Naive thymus-derived CD4-positive, alpha-beta T cell (primary cell): ENCODE measurements at regions not wholly inside any gene's neighbourhood (a gene's known extent, or its start where the extent isn't known, plus 50 kb on each side); places are given as distances from the start of the nearest gene placed in this dataset.

ENCODE experiments used
- ATAC-seq: fragments of 150-1000 bp; cut with Tn5 transposase; 2 replicates; pipeline ENCODE4 v1.10.0; 2021; ENCODE audit warnings: mild to moderate bottlenecking, moderate library complexity
- CTCF ChIA-PET: fragments of 350-600 bp; sonication (Branson Sonifier 250); formaldehyde crosslinking; loops from one replicate; lab custom pipeline; 2021; ENCODE audit warnings: antibody characterized with exemption; lab: Charles Lee
- POLR2A ChIA-PET: fragments of 350-600 bp; sonication (Branson Sonifier 250); formaldehyde crosslinking; loops from one replicate; lab custom pipeline; 2021; ENCODE audit warnings: antibody characterized with exemption, inconsistent platforms; lab: Charles Lee
- DNase-seq, 9 donors: peaks; one replicate each; pipeline versions ENCODE4 v3.0.0 to v3.0.0-alpha.2; 2020 to 2022; ENCODE audit warnings: mixed read lengths in 1 of 9
- H3K27ac ChIP-seq: one replicate; pipeline ENCODE4 v1.7.0; 2013; ENCODE audit warnings: mild to moderate bottlenecking, low read depth, low read length, moderate library complexity
- H3K27me3 ChIP-seq, 2 donors: one replicate each; pipeline ENCODE4 v1.7.0; 2013; ENCODE audit warnings: low read length in 2 of 2, mild to moderate bottlenecking in 2 of 2, moderate library complexity in 2 of 2; ENCODE audit not compliant: control insufficient read depth in 2 of 2, insufficient read depth in 2 of 2
- H3K36me3 ChIP-seq, 3 experiments: 1 replicate in 2 of 3; 2 replicates in 1 of 3; pipeline ENCODE4 v1.7.0; 2013; ENCODE audit warnings: low read length in 3 of 3, mild to moderate bottlenecking in 3 of 3, moderate library complexity in 1 of 3; ENCODE audit not compliant: insufficient read depth in 3 of 3, control insufficient read depth in 2 of 3
- H3K4me1 ChIP-seq, 2 donors: one replicate each; pipeline ENCODE4 v1.7.0; 2013; ENCODE audit warnings: low read length in 2 of 2, mild to moderate bottlenecking in 2 of 2, moderate library complexity in 1 of 2; ENCODE audit not compliant: control insufficient read depth in 2 of 2, insufficient read depth in 2 of 2
- H3K4me3 ChIP-seq: 2 replicates; pipeline ENCODE4 v1.7.0; 2013; ENCODE audit warnings: mild to moderate bottlenecking, low read length
- H3K9me3 ChIP-seq, 3 experiments: 1 replicate in 2 of 3; 2 replicates in 1 of 3; pipeline ENCODE4 v1.7.0; 2013; ENCODE audit warnings: low read length in 3 of 3; ENCODE audit not compliant: control insufficient read depth in 2 of 3
- H3K27ac Mint-ChIP-seq, 9 donors: one replicate each; pipeline ENCODE4 v1.8.0; 2020 to 2022; ENCODE audit warnings: mixed read lengths in 9 of 9, mild to moderate bottlenecking in 8 of 9, moderate library complexity in 5 of 9, inconsistent platforms in 2 of 9
- H3K27me3 Mint-ChIP-seq, 5 donors: one replicate each; pipeline ENCODE4 v1.8.0; 2021 to 2022; ENCODE audit warnings: mixed read lengths in 5 of 5, mild to moderate bottlenecking in 1 of 5
- H3K36me3 Mint-ChIP-seq, 5 donors: one replicate each; pipeline ENCODE4 v1.8.0; 2020 to 2022; ENCODE audit warnings: mixed read lengths in 5 of 5, mild to moderate bottlenecking in 3 of 5, inconsistent platforms in 1 of 5
- H3K4me1 Mint-ChIP-seq, 7 donors: one replicate each; pipeline ENCODE4 v1.8.0; 2020 to 2022; ENCODE audit warnings: mixed read lengths in 7 of 7, mild to moderate bottlenecking in 3 of 7, inconsistent platforms in 1 of 7
- H3K4me3 Mint-ChIP-seq, 10 donors: one replicate each; pipeline ENCODE4 v1.8.0; 2020 to 2022; ENCODE audit warnings: mild to moderate bottlenecking in 10 of 10, mixed read lengths in 10 of 10, moderate library complexity in 6 of 10, inconsistent platforms in 2 of 10
- H3K9me3 Mint-ChIP-seq, 11 donors: one replicate each; pipeline ENCODE4 v1.8.0; 2020 to 2022; ENCODE audit warnings: mixed read lengths in 11 of 11, mild to moderate bottlenecking in 4 of 11, inconsistent platforms in 1 of 11, moderate library complexity in 1 of 11
- intact Hi-C, 2 donors: fragments of 100-400 bp; cut with micrococcal nuclease; formaldehyde crosslinking; loops; one replicate each; pipeline ENCODE4 v1.15.1; 2023

GRCh38 chr2:15763106-15763821, 171.6 kb downstream of the DDX1 start:
- Histone ChIP-seq H3K4me1 (no peaks in the 10 kb centered on the region), H3K27me3 (no peaks in the 10 kb centered on the region), H3K9me3 (no peaks in the 10 kb centered on the region), H3K4me3 (no peak overlapping the region), H3K36me3 (no peaks in the 10 kb centered on the region), H3K27ac (no peak overlapping the region)
- POLR2A ChIA-PET, result no interaction called here
- DNase-seq (no peak), ATAC-seq (no peak)
- Mint-ChIP-seq H3K27ac (no peak overlapping the region), H3K4me1 (no peaks in the 10 kb centered on the region), H3K4me3 (no peak overlapping the region), H3K27me3 (peaks cover 0 to 36% (median 0%) of the 10 kb centered on the region in 5 donors), H3K9me3 (peaks cover 0 to 2% (median 0%) of the 10 kb centered on the region in 11 donors), H3K36me3 (no peaks in the 10 kb centered on the region)
- intact Hi-C loops, result no loop called here
- CTCF ChIA-PET, result no interaction called here

GRCh38 chr2:15763822-15764682, 172.4 kb downstream of the DDX1 start:
- H3K27ac ChIP-seq, result no peak overlapping the region
- Mint-ChIP-seq H3K4me1 (no peaks in the 10 kb centered on the region), H3K27me3 (peaks cover 0 to 32% (median 0%) of the 10 kb centered on the region in 5 donors), H3K9me3 (peaks cover 0 to 2% (median 0%) of the 10 kb centered on the region in 11 donors), H3K36me3 (no peaks in the 10 kb centered on the region), H3K4me3 (no peak overlapping the region), H3K27ac (no peak overlapping the region)
- no peaks in the 10 kb centered on the region for H3K9me3 ChIP-seq
- H3K4me3 ChIP-seq, result no peak overlapping the region
- intact Hi-C loops, result no loop called here
- ChIA-PET CTCF (no interaction called here), POLR2A (no interaction called here)
- DNase-seq (no peak), ATAC-seq (no peak)
- no peaks in the 10 kb centered on the region for H3K36me3 ChIP-seq
- H3K27me3 ChIP-seq, result no peaks in the 10 kb centered on the region
- no peaks in the 10 kb centered on the region for H3K4me1 ChIP-seq

- no peaks in the 10 kb centered on the region for H3K27me3 ChIP-seq
- CTCF ChIA-PET, result no interaction called here
- Mint-ChIP-seq H3K4me1 (no peaks in the 10 kb centered on the region), H3K9me3 (peaks cover 0 to 3% (median 0%) of the 10 kb centered on the region in 11 donors), H3K27ac (no peak overlapping the region), H3K36me3 (no peaks in the 10 kb centered on the region), H3K27me3 (peaks cover 0 to 32% (median 0%) of the 10 kb centered on the region in 5 donors), H3K4me3 (no peak overlapping the region)
- intact Hi-C loops, result no loop called here
- DNase-seq (no peak), ATAC-seq (no peak)
- H3K9me3 ChIP-seq, result no peaks in the 10 kb centered on the region
- no peak overlapping the region for H3K4me3 ChIP-seq
- POLR2A ChIA-PET, result no interaction called here
- no peaks in the 10 kb centered on the region for H3K4me1 ChIP-seq
- H3K27ac ChIP-seq, result no peak overlapping the region
- no peaks in the 10 kb centered on the region for H3K36me3 ChIP-seq
Observed at GRCh38 chr2:15764683-15765011, 173.0 kb downstream of the DDX1 start.

GRCh38 chr2:15765211-15765610, 173.5 kb downstream of the DDX1 start:
- intact Hi-C loops, result no loop called here
- H3K4me3 ChIP-seq, result no peak overlapping the region
- no peak for DNase-seq
- no peaks in the 10 kb centered on the region for H3K4me1 ChIP-seq
- H3K27me3 ChIP-seq, result no peaks in the 10 kb centered on the region
- H3K27ac ChIP-seq, result no peak overlapping the region
- H3K27ac Mint-ChIP-seq, result no peak overlapping the region
- H3K36me3 ChIP-seq, result no peaks in the 10 kb centered on the region
- H3K9me3 Mint-ChIP-seq, result peaks cover 0 to 3% (median 0%) of the 10 kb centered on the region in 11 donors
- no peak for ATAC-seq
- POLR2A ChIA-PET, result no interaction called here
- CTCF ChIA-PET, result no interaction called here
- peaks cover 0 to 32% (median 0%) of the 10 kb centered on the region in 5 donors for H3K27me3 Mint-ChIP-seq
- H3K4me1 Mint-ChIP-seq, result no peaks in the 10 kb centered on the region
- no peak overlapping the region for H3K4me3 Mint-ChIP-seq
- H3K36me3 Mint-ChIP-seq, result no peaks in the 10 kb centered on the region
- H3K9me3 ChIP-seq, result no peaks in the 10 kb centered on the region

GRCh38 chr2:15765686-15766302, 174.1 kb downstream of the DDX1 start:
- no peaks in the 10 kb centered on the region for H3K27me3 ChIP-seq
- ChIA-PET CTCF (no interaction called here), POLR2A (no interaction called here)
- H3K9me3 ChIP-seq, result no peaks in the 10 kb centered on the region
- H3K36me3 Mint-ChIP-seq, result no peaks in the 10 kb centered on the region
- no peak overlapping the region for H3K4me3 Mint-ChIP-seq
- no peak overlapping the region for H3K4me3 ChIP-seq
- no peak overlapping the region for H3K27ac Mint-ChIP-seq
- no peaks in the 10 kb centered on the region for H3K36me3 ChIP-seq
- H3K27me3 Mint-ChIP-seq, result peaks cover 0 to 31% (median 0%) of the 10 kb centered on the region in 5 donors
- no peaks in the 10 kb centered on the region for H3K4me1 ChIP-seq
- H3K27ac ChIP-seq, result no peak overlapping the region
- ATAC-seq, result no peak
- intact Hi-C loops, result no loop called here
- no peak for DNase-seq
- H3K9me3 Mint-ChIP-seq, result peaks cover 0 to 3% (median 0%) of the 10 kb centered on the region in 11 donors
- no peaks in the 10 kb centered on the region for H3K4me1 Mint-ChIP-seq

- H3K36me3 ChIP-seq, result no peaks in the 10 kb centered on the region
- H3K9me3 ChIP-seq, result no peaks in the 10 kb centered on the region
- intact Hi-C loops, result no loop called here
- no peaks in the 10 kb centered on the region for H3K27me3 ChIP-seq
- ATAC-seq (no peak), DNase-seq (no peak)
- Mint-ChIP-seq H3K9me3 (peaks cover 0 to 3% (median 0%) of the 10 kb centered on the region in 11 donors), H3K4me3 (no peak overlapping the region), H3K4me1 (no peaks in the 10 kb centered on the region), H3K36me3 (no peaks in the 10 kb centered on the region), H3K27ac (no peak overlapping the region), H3K27me3 (peaks cover 0 to 25% (median 0%) of the 10 kb centered on the region in 5 donors)
- ChIA-PET POLR2A (no interaction called here), CTCF (no interaction called here)
- no peaks in the 10 kb centered on the region for H3K4me1 ChIP-seq
- no peak overlapping the region for H3K27ac ChIP-seq
- H3K4me3 ChIP-seq, result no peak overlapping the region
Observed at GRCh38 chr2:15766303-15766861, 174.0 kb upstream of the MYCN start.
